MM.1S (cell line): ENCODE measurements at regions not wholly inside any gene's neighbourhood (a gene's known extent, or its start where the extent isn't known, plus 50 kb on each side); places are given as distances from the start of the nearest gene placed in this dataset.
A peak's percentile ranks its signal among the peaks of the same experiment; 100 is the strongest.

Source experiments
- DNase-seq: peaks from one replicate; pipeline ENCODE4 v3.0.0-alpha.2; 2015
- H2AFZ ChIP-seq: fragments of 300-600 bp; sonication (generic); 2 replicates; pipeline ENCODE4 v1.6.0; 2016; ENCODE audit warnings: antibody characterized with exemption, low read length
- H3F3A ChIP-seq: fragments of 300-600 bp; sonication (generic); 2 replicates; pipeline ENCODE4 v1.6.1; 2016; ENCODE audit warnings: mild to moderate bottlenecking, antibody characterized with exemption, low read length, moderate library complexity, mixed read lengths; ENCODE audit not compliant: insufficient read depth
- H3K27ac ChIP-seq: fragments of 300-600 bp; sonication (generic); 2 replicates; pipeline ENCODE4 v1.5.1; 2016; ENCODE audit warnings: mild to moderate bottlenecking, low read length
- H3K27me3 ChIP-seq: fragments of 300-600 bp; sonication (generic); replicated peaks from 2 replicates; pipeline ENCODE4 v1.6.0; 2016; ENCODE audit warnings: low read length; ENCODE audit not compliant: insufficient read depth
- H3K36me3 ChIP-seq: fragments of 300-600 bp; sonication (generic); replicated peaks from 2 replicates; pipeline ENCODE4 v1.6.1; 2016; ENCODE audit warnings: mild to moderate bottlenecking, low read length, mixed read lengths; ENCODE audit not compliant: insufficient read depth
- H3K4me1 ChIP-seq: fragments of 300-600 bp; sonication (generic); 2 replicates; pipeline ENCODE4 v1.6.1; 2016; ENCODE audit warnings: low read length, mixed read lengths
- H3K4me2 ChIP-seq: fragments of 300-600 bp; sonication (generic); 2 replicates; pipeline ENCODE4 v1.6.0; 2016; ENCODE audit warnings: low read depth, low read length
- H3K4me3 ChIP-seq: fragments of 300-600 bp; sonication (generic); 2 replicates; pipeline ENCODE4 v1.5.1; 2016; ENCODE audit warnings: low read length, mixed read lengths
- H3K79me2 ChIP-seq: fragments of 300-600 bp; sonication (generic); 2 replicates; pipeline ENCODE4 v1.6.1; 2016; ENCODE audit warnings: mixed run types, low read length, mixed read lengths
- H3K9ac ChIP-seq: fragments of 300-600 bp; sonication (generic); 2 replicates; pipeline ENCODE4 v1.6.1; 2016; ENCODE audit warnings: low read length, mixed read lengths
- H3K9me2 ChIP-seq: fragments of 300-600 bp; sonication (generic); replicated peaks from 2 replicates; pipeline ENCODE4 v1.6.1; 2016; ENCODE audit warnings: mild to moderate bottlenecking, low read length, mixed read lengths; ENCODE audit not compliant: insufficient read depth
- H3K9me3 ChIP-seq: fragments of 300-600 bp; sonication (generic); replicated peaks from 2 replicates; pipeline ENCODE4 v1.6.1; 2016; ENCODE audit warnings: mild to moderate bottlenecking, low read length, mixed read lengths; ENCODE audit not compliant: insufficient read depth
- H4K20me1 ChIP-seq: fragments of 300-600 bp; sonication (generic); 2 replicates; pipeline ENCODE4 v1.6.1; 2016; ENCODE audit warnings: mild to moderate bottlenecking, low read length, moderate library complexity, mixed read lengths; ENCODE audit not compliant: insufficient read depth
- EZH2 ChIP-seq: fragments of 300-600 bp; sonication (generic); optimal IDR thresholded peaks from 2 replicates; pipeline ENCODE3; 2017; ENCODE audit warnings: low read depth, mild to moderate bottlenecking, antibody characterized with exemption, low read length, mixed read lengths
- EZH2phosphoT487 ChIP-seq: fragments of 300-600 bp; sonication (generic); IDR thresholded peaks from 2 replicates; pipeline ENCODE4 v1.6.1; 2018; ENCODE audit warnings: antibody characterized with exemption, low read length
- TF ChIP-seq, protein P1 (sequence below): fragments of 300-600 bp; sonication (generic); IDR thresholded peaks from 2 replicates; pipeline ENCODE4 v1.5.1; 2016; ENCODE audit warnings: antibody characterized with exemption, low read length, mixed read lengths

DNA sequence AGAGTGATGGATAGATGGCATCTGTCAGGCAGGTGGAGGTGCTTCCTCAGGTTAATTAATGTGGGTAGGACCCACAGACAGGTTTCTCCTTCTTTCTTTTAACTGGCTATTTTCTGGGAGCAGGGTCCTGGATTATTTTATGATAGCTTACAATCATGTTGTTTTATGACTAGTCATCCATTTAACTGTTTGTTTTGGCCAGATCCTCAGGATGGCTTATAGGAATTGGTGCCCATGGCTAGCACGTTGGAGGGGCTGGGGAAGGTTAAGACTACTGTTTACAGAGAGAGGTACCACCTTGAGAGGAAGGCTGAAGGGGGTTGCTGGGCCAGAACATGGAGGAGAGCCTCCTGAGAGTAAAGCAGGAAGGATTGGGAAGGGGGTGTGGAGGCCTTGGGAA is 78.0 kb upstream of the MGAT5 start:
- H4K20me1 ChIP-seq, result no peaks in the 10 kb centered on the region
- H3K9ac ChIP-seq, result no peak overlapping the region
- no peaks in the 10 kb centered on the region for H3K36me3 ChIP-seq
- peaks cover 99% of the 10 kb centered on the region for H3K79me2 ChIP-seq
- no peak overlapping the region for H3K4me3 ChIP-seq
- no peak overlapping the region for H3K4me2 ChIP-seq
- TF ChIP-seq EZH2phosphoT487, result no peak
- TF ChIP-seq, protein P1, sequence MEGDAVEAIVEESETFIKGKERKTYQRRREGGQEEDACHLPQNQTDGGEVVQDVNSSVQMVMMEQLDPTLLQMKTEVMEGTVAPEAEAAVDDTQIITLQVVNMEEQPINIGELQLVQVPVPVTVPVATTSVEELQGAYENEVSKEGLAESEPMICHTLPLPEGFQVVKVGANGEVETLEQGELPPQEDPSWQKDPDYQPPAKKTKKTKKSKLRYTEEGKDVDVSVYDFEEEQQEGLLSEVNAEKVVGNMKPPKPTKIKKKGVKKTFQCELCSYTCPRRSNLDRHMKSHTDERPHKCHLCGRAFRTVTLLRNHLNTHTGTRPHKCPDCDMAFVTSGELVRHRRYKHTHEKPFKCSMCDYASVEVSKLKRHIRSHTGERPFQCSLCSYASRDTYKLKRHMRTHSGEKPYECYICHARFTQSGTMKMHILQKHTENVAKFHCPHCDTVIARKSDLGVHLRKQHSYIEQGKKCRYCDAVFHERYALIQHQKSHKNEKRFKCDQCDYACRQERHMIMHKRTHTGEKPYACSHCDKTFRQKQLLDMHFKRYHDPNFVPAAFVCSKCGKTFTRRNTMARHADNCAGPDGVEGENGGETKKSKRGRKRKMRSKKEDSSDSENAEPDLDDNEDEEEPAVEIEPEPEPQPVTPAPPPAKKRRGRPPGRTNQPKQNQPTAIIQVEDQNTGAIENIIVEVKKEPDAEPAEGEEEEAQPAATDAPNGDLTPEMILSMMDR, result no peak
- no peak for TF ChIP-seq EZH2
- H3K9me2 ChIP-seq, result no peaks in the 10 kb centered on the region
- no peaks in the 10 kb centered on the region for H3K27me3 ChIP-seq
- no peak overlapping the region for H3K27ac ChIP-seq
- H3K9me3 ChIP-seq, result no peaks in the 10 kb centered on the region
- H3K4me1 ChIP-seq, result peaks cover 37% of the 10 kb centered on the region
- no peak overlapping the region for H2AFZ ChIP-seq
- H3F3A ChIP-seq, result peaks cover 23% of the 10 kb centered on the region
- no peak for DNase-seq

DNA sequence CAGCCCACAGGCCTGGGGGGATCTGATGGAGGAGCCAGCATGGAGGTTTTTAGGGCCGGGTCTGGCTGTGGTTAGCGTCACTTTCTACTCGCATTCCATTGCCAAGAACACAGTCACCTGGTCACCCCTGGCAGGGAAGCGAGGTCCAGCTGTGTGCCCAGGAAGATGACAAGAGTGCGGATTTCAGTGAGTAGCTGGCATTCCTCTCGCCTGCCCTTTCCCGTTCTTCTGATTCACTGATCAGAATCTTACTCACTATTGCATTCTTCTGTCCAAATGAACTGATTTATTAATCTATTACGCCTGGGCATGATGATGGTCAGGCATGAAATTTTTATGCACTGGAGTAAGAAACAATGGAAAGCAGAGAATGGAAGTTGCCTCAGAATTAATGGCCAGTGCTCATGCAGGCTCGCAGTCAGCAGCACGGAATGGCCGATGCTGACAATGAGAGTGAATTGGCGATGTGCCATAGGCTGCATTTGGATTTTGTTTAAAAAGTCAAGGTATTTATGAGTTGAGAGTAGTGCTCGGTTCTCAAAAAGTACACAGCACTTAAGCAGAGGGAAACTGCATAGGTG is 76.4 kb upstream of the MGAT5 start:
- Histone ChIP-seq H3K27ac (peak overlapping the region; percentile 99; the same call in 1 of the 2 replicates), H2AFZ (no peak overlapping the region), H3K9me3 (no peaks in the 10 kb centered on the region), H3K9me2 (no peaks in the 10 kb centered on the region), H3F3A (peaks cover 36% of the 10 kb centered on the region), H3K4me2 (peak overlapping the region; percentile 46; the same call in 1 of the 2 replicates), H3K36me3 (no peaks in the 10 kb centered on the region), H3K4me3 (no peak overlapping the region), H3K9ac (peak overlapping the region; percentile 14; the same call in 1 of the 2 replicates), H3K4me1 (peaks cover 49% of the 10 kb centered on the region), H4K20me1 (no peaks in the 10 kb centered on the region), H3K79me2 (peaks cover 95% of the 10 kb centered on the region), H3K27me3 (no peaks in the 10 kb centered on the region)
- TF ChIP-seq EZH2 (no peak), EZH2phosphoT487 (no peak)
- TF ChIP-seq, protein P1, result no peak
- no peak for DNase-seq

DNA sequence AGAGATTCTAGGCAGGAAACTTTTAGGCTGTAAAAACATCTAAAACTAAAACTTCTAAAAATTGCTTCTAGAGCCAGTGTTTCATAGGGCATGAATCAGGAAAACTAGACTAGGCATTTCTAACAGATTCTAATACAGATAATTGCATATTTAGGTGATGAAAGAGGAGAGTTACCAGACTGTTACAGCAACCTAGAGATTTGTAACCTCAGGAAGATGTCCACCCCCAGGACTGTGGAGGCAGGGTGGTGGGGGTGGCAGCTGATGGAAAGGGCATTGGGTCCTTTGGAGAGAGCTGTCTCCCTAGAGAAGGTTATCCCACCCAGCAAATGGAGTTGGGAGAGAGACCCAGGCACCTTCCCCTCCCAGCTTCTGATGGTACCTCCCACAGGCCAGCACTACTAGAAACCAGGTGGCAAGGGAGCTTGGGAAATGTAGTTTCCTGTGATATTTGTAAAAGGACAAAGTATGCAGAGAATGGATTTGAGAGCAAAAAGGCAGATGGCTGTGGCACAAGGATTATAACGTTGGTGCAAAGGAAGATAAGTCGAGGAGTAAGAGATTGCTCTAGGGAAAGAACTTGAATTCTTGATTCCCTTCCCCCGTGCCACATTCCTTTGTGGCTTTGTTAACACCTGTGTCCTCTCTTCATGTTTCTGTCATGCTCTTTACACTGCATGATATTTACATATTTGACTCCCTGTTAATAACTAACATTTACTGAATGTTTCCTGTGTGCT is 75.6 kb upstream of the MGAT5 start:
- Histone ChIP-seq H3K27me3 (no peaks in the 10 kb centered on the region), H3K9me2 (no peaks in the 10 kb centered on the region), H3K27ac (peak overlapping the region; percentile 99), H3K9me3 (no peaks in the 10 kb centered on the region), H3K9ac (peak overlapping the region; percentile 14; the same call in 1 of the 2 replicates), H4K20me1 (no peaks in the 10 kb centered on the region), H3K4me1 (peaks cover 56% of the 10 kb centered on the region), H3K79me2 (peaks cover 95% of the 10 kb centered on the region), H3K4me2 (peak overlapping the region; percentile 46), H3F3A (peaks cover 40% of the 10 kb centered on the region), H3K4me3 (no peak overlapping the region), H3K36me3 (no peaks in the 10 kb centered on the region), H2AFZ (no peak overlapping the region)
- peak; percentile 54 for DNase-seq
- no peak for TF ChIP-seq EZH2
